GM21526 (cell line): ENCODE measurements at regions not wholly inside any gene's neighbourhood (a gene's known extent, or its start where the extent isn't known, plus 50 kb on each side); places are given as distances from the start of the nearest gene placed in this dataset.

Experiments used
- ATAC-seq: cut with Tn5 transposase; IDR thresholded peaks from one replicate; pipeline ENCODE4 v1.9.1; 2021; ENCODE audit warnings: moderate library complexity; ENCODE audit not compliant: unreplicated experiment, low FRiP score

- ATAC-seq: no peak
These were observed 145.7 kb upstream of the QRFPR start for GRCh38 chr4:121526509-121526908.

- ATAC-seq: no peak
These were observed 138.5 kb upstream of the QRFPR start for GRCh38 chr4:121519236-121519838.

DNA sequence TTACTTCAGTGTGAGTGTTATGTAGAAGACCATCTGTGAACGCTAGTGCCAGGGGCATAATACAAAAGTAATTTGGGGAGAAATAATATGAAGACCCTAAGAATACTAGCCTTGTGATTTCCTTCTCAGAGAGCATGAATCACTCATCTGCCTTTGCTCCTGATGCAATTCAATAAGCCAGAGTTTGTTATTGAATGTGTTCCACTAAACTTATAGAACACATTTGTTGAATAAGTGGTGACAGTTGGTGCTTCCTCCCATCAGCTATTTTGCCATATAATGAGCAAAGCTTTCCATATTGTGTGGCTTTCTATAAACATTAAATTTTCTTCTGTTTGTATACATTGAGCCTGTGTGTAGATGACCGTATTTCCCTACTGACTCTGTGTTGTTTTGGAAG lies 136.4 kb upstream of the QRFPR start:
- no peak for ATAC-seq

DNA sequence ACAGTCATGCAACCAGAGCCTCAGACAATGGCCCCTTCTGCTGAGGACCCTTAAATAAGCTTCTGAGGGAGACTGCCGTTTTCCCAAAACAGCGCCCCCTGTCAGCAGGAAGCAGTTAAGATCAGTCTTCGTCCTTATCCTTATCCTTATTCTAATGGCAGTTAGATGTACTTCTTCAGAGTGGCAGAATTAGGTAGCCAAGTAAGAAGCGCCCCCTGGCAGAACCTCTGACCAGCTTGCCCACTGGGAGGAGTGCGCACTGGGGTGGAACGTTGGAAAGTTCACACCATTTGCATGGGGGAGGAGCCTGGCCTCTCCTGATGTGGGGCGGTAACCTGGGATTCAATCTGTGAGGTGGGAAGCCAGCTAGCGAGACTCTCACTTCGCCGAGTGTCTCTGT lies 133.6 kb upstream of the QRFPR start:
- no peak for ATAC-seq

DNA sequence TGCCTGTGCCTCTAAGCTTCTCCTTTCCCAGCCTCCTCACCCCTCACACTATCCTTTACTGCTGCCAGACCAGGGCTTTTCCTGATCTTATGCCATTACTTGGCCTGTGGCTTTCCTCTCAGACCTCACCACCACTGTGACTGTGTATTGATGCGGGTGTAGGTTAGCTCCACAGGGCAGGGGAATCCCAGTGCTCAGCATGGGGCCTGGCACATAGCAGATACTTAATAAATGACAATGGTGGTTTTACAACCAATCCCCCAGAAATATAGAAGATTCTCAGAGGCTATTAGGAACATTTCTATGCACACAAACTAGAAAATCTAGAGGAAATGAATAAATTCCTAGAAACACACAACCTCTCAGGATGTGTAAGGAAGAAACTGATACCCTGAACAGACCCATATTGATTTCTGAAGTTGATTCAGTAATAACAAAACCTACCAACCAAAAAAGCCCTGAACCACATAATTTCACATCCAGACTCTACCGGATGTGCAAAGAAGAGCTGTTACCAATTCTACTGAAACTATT lies 129.6 kb upstream of the QRFPR start:
- ATAC-seq: no peak

DNA sequence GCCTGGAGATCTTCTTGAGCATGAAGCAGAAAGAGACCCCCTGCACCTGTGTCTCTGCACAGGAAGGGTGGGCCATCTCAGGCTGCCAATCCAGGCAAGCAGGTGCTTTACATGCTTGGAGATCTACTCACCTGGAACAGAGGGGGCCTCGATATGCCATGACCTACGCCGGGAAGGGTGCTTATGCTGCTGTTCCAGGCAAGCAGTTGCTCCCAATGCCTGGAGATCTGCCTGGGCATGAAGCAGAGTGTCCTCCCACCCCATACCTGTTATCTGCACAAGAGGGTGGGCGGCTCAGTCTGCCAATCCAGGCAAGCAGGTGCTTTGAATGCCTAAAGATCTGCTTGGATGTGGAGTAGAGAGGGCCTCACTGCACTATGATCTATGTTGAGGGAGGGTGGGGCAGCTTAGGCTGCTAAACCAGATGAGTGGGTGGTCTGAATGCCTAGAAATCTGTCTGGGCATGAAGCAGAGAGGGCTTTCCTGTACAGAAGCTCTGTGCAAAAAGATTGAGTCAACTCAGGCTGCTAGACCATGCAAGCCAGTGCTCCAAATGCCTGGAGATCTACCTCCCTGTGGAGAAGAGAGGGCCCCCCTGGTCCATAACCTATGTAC lies 104.5 kb upstream of the QRFPR start:
- ATAC-seq: no peak

GRCh38 chr4:121484633-121485032 lies 103.8 kb upstream of the QRFPR start:
- peak; percentile 93 for ATAC-seq

- no peak for ATAC-seq
These were observed 99.0 kb upstream of the QRFPR start for GRCh38 chr4:121479808-121480207.

- no peak for ATAC-seq
These were observed 96.7 kb upstream of the QRFPR start for GRCh38 chr4:121477480-121477879.

DNA sequence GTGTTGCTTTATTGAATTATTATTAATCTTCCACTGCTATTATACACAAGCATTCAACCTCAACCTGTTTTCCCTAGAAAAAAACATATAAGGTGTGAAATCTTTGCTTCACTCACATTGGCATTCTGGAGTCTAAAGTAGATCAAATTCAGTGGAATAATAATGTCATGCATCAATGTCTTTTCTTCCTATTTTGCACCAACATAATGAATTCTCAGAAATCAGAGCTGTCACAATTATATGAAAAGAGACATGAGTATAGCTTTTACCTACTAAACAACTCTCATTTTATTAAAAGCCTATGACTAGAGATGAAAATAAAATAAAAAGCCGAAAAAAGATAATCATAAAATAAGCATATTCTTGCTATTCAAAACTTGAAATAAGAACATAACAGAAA lies 96.3 kb upstream of the QRFPR start:
- no peak for ATAC-seq

GRCh38 chr4:121472937-121473721 lies 92.3 kb upstream of the QRFPR start:
- no peak for ATAC-seq

- ATAC-seq: no peak
These were observed 84.0 kb upstream of the QRFPR start for GRCh38 chr4:121464854-121465253.

DNA sequence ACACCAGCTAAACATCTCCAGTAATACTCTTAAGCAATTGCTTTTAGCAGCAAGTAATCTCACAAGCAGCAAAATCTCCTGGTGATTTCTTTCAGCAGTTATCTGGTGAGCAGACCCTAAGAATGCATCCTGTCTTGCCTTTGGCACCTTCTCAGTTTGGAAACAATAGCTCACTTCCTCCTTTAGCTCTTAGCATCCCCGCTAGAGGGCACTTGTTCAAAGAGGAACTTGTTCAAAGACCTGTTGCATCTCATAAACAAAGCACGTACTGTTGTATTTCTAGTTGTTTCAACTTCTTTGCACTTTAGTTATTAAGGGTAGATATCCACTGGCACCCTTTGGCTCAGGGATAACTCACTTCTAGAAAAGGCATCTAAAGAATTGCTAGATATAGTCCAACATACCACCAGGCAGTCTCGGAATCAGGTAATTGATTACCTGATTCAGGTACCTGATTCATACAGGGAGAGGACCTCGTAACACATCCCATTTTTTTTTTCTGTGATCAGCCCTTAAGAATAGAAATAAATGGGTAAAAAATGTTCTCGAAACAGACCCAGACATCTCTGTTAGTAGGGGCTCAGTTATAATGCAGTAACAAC lies 81.9 kb upstream of the QRFPR start:
- peak; percentile 95 for ATAC-seq

DNA sequence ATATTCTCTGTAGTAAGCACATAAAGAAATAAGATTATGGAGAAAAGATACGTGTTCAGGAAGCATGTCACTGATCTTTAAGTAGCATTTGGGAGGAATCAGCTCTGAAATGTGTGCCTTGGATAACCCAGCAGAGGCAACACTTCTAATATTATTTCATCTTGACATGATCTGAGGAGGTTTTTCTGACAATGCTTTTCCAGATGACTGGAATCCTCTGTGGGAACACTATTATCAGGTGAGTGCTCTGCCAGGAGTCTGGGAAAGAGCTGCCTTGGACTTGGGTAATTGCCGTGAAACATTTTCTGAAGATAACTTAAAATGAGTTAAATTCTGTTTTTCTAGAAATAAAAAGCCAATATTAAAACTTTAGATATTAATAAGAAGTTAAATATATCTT lies 78.2 kb upstream of the QRFPR start:
- no peak for ATAC-seq

DNA sequence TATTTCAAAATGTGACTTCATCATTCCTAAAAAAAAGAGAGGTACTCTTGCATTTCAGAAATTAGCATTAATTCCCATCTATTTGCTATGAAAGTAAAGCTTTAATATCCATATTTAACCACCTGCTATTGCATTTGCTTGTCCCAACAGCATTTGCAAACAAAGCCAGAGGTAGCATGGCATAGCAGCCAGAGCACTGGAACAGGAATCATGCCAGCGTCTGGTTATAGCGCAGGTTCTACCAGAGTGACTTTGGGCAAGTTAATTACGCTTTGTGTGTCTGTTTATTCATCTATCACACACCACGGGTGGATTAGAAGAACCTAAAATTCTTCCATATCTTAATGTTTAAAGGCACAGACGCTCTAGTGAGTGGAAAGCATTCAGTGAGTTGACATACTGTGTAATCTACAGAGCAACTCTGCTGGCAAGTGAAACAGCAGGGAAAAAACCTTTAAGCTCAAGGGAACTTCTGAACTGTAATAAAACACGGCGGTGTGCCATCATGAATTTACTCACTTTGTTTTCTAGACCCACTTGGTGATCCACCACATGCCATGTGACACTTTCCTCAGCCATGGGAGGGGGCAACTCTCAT lies 76.6 kb upstream of the QRFPR start:
- ATAC-seq: no peak

GRCh38 chr4:121455285-121455684 lies 74.5 kb upstream of the QRFPR start:
- ATAC-seq: no peak

GRCh38 chr4:121454251-121454979 lies 73.6 kb upstream of the QRFPR start:
- ATAC-seq: no peak

DNA sequence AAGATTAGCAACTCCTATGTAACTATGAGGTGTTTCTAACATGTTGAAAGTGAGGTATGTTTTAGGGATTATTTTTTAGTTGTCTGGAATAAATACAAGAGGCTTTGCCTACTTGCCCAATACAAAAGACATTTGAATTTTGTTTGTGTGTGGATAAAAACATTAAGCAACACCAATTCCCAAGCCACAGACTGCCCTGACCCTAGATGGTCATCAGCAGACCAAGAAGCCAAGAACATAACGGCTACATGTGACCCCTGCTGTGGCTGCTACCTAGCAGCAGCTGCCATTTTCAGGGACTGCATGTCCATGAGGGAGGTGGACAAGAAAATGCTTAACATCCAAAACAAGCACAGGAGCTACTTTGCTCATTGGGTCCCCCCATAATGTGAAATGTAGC lies 70.5 kb upstream of the QRFPR start:
- no peak for ATAC-seq

DNA sequence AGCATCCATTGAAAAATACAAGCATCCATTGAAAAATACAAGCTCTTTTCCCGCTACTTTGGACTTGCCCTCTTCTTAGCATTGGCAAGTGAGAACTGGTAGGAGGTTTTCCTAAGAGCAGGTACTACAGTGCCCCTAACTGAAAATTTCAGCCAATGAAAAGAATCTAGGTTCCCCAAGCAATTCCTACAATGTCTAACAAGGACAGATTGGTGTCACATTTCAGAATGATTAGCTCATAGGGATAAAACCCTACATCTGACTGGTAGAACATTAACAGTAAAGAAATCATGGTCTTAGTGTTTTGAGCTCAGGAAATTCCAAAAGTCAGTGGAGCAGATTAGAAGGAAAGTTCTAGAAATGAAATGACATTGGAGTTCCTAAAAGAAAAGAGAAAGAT lies 68.6 kb upstream of the QRFPR start:
- no peak for ATAC-seq

DNA sequence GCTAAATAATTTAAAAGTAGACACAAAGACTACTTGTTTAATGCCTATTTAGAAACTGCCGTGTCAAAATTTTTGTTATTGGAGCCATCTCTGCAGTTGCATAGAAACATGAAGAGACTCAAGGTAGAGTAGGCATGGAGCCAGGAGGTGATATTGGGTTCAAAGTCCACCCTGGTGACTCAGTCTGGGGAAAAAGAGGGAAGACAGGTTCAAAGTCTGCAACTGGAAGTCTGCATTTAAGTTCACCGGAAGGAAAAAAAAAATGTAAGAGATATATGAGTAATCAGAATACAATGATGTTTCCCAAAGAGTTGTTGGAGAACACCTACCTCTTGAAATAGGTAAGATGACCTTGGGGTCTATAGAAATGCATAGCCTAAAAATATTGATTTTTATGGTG lies 67.4 kb upstream of the QRFPR start:
- ATAC-seq: no peak
